ENCODE measurements at regions not wholly inside any gene's neighbourhood (a gene's known extent, or its start where the extent isn't known, plus 50 kb on each side); places are given as distances from the start of the nearest gene placed in this dataset.
"Not testable (repeated sequence)": the region's sequence is repeated elsewhere in the genome, so short reads cannot be mapped to it uniquely, and the experiment has no call there.

DNA sequence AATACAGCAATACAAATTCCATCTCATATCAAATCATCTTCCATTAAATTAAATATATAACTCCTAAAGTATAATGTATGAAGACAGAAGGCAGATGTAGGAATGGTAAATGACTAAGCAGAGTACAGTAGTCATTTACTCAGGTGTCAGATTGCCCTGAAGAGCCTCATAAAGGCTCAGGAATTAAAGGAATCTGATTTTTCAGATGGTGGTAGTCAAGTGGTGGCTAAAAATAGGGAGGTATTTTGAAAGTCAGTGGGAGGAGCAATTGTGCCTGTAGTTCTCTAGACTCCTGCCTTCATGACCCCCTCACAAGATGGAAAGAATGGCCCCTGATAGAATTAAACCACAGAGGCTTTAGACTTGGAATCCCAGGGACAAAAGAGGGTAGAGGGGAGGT, 142.7 kb upstream of the SYNPR start:
- Histone ChIP-seq H3K36me3 (replicated peaks; ENCODE audit: insufficient read depth, low read depth) (no peaks in the 10 kb centered on the region), H3K9me2 (replicated peaks; ENCODE audit: insufficient read depth) (no peaks in the 10 kb centered on the region), H2AFZ (no peak overlapping the region), H4K20me1 (ENCODE audit: insufficient read depth, poor library complexity, severe bottlenecking) (no peaks in the 10 kb centered on the region), H3K27me3 (no peaks in the 10 kb centered on the region), H3K9me3 (ENCODE audit: low read depth) (no peaks in the 10 kb centered on the region), H3K4me2 (no peak overlapping the region), H3K4me3 (no peak overlapping the region), H3K4me1 (ENCODE audit: insufficient read depth) (no peaks in the 10 kb centered on the region), H3K79me2 (no peaks in the 10 kb centered on the region), H3K27ac (no peak overlapping the region)
- TF ChIP-seq, protein P1, sequence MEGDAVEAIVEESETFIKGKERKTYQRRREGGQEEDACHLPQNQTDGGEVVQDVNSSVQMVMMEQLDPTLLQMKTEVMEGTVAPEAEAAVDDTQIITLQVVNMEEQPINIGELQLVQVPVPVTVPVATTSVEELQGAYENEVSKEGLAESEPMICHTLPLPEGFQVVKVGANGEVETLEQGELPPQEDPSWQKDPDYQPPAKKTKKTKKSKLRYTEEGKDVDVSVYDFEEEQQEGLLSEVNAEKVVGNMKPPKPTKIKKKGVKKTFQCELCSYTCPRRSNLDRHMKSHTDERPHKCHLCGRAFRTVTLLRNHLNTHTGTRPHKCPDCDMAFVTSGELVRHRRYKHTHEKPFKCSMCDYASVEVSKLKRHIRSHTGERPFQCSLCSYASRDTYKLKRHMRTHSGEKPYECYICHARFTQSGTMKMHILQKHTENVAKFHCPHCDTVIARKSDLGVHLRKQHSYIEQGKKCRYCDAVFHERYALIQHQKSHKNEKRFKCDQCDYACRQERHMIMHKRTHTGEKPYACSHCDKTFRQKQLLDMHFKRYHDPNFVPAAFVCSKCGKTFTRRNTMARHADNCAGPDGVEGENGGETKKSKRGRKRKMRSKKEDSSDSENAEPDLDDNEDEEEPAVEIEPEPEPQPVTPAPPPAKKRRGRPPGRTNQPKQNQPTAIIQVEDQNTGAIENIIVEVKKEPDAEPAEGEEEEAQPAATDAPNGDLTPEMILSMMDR (IDR thresholded peaks at IDR 0.05; ENCODE audit: poor library complexity): no peak
- TF ChIP-seq EZH2phosphoT487 (IDR thresholded peaks at IDR 0.05; ENCODE audit: low read depth, severe bottlenecking, unreplicated experiment): no peak
- TF ChIP-seq EZH2 (IDR thresholded peaks at IDR 0.05; ENCODE audit: borderline replicate concordance): no peak
- no peak for DNase-seq (ENCODE audit: low spot score)

DNA sequence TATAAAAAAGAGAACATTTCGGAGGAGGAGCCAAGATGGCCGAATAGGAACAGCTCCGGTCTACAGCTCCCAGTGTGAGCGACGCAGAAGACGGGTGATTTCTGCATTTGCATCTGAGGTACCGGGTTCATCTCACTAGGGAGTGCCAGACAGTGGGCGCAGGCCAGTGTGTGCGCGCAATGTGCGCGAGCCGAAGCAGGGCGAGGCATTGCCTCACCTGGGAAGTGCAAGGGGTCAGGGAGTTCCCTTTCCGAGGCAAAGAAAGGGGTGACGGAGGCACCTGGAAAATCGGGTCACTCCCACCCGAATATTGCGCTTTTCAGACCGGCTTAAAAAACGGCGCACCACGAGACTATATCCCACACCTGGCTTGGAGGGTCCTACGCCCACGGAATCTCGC, 141.9 kb upstream of the SYNPR start:
- DNase-seq (ENCODE audit: low spot score); H2AFZ ChIP-seq; H3K4me1 ChIP-seq (ENCODE audit: insufficient read depth); H3K27me3 ChIP-seq; H3K27ac ChIP-seq; H3K9me2 ChIP-seq (replicated peaks; ENCODE audit: insufficient read depth); H3K79me2 ChIP-seq; H3K4me2 ChIP-seq; H3K36me3 ChIP-seq (replicated peaks; ENCODE audit: insufficient read depth, low read depth); H3K4me3 ChIP-seq; H3K9me3 ChIP-seq (ENCODE audit: low read depth); H4K20me1 ChIP-seq (ENCODE audit: insufficient read depth, poor library complexity, severe bottlenecking): not testable (repeated sequence)
- WGBS (ENCODE audit: low lambda C conversion rate, missing lambda C conversion rate): 89% methylated on average over 23 of the region's 26 CpGs

DNA sequence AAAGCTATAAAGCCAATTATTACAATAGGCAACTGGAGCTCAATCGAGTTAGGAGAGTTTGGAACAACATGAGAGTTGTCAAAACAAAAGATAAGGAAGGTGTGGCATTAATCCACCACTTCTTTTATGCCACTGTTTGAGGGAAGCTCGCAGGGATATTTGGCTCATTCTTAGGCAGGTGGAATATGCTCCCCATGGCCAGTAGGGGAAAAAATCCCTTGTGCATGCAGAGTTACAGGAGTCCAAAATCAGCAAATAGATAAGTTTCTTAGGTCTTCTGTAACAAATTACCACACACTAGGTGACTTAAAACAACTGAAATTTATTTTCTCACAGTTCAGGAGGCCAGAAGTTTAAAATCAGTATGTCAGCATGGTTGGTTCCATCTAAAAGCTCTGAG, 135.4 kb upstream of the SYNPR start:
- DNase-seq (ENCODE audit: low spot score): no peak
- no peak overlapping the region for H3K4me2 ChIP-seq
- H3K9me3 ChIP-seq (ENCODE audit: low read depth): no peaks in the 10 kb centered on the region
- no peak overlapping the region for H3K27ac ChIP-seq
- no peaks in the 10 kb centered on the region for H3K27me3 ChIP-seq
- no peaks in the 10 kb centered on the region for H3K9me2 ChIP-seq (replicated peaks; ENCODE audit: insufficient read depth)
- H3K4me1 ChIP-seq (ENCODE audit: insufficient read depth): no peaks in the 10 kb centered on the region
- H4K20me1 ChIP-seq (ENCODE audit: insufficient read depth, poor library complexity, severe bottlenecking): no peaks in the 10 kb centered on the region
- 67% methylated on average over 2 of the region's 2 CpGs for WGBS (ENCODE audit: low lambda C conversion rate, missing lambda C conversion rate)
- TF ChIP-seq EZH2 (IDR thresholded peaks at IDR 0.05; ENCODE audit: borderline replicate concordance): no peak
- TF ChIP-seq, protein P1 (IDR thresholded peaks at IDR 0.05; ENCODE audit: poor library complexity): no peak
- TF ChIP-seq EZH2phosphoT487 (IDR thresholded peaks at IDR 0.05; ENCODE audit: low read depth, severe bottlenecking, unreplicated experiment): no peak
- no peak overlapping the region for H3K4me3 ChIP-seq
- H3K79me2 ChIP-seq: no peaks in the 10 kb centered on the region
- H2AFZ ChIP-seq: no peak overlapping the region
- no peaks in the 10 kb centered on the region for H3K36me3 ChIP-seq (replicated peaks; ENCODE audit: insufficient read depth, low read depth)

DNA sequence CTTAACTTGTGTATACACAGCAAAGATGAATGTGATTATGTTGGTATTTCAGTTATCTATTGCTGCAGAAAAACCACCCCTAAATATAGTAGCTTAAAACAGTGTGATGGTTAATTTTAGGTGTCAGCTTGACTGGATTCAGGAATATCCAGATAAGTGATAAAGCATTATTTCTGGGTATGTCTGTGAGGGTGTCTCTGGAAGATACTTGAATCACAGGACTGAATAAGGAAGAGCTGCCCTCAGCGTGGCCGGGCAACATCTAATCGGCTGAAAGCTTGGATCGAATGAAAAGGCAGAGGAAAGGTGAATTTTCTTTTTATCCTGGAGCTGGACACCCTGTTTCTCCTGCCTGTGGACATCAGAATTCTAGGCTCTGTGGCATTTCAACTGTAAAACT, 132.0 kb upstream of the SYNPR start:
- Histone ChIP-seq H2AFZ (no peak overlapping the region), H3K4me2 (no peak overlapping the region), H3K27me3 (no peaks in the 10 kb centered on the region), H3K36me3 (replicated peaks; ENCODE audit: insufficient read depth, low read depth) (no peaks in the 10 kb centered on the region), H3K9me3 (ENCODE audit: low read depth) (no peaks in the 10 kb centered on the region), H4K20me1 (ENCODE audit: insufficient read depth, poor library complexity, severe bottlenecking) (no peaks in the 10 kb centered on the region), H3K79me2 (no peaks in the 10 kb centered on the region), H3K9me2 (replicated peaks; ENCODE audit: insufficient read depth) (no peaks in the 10 kb centered on the region), H3K4me3 (no peak overlapping the region), H3K4me1 (ENCODE audit: insufficient read depth) (no peaks in the 10 kb centered on the region), H3K27ac (no peak overlapping the region)
- no peak for DNase-seq (ENCODE audit: low spot score)
- no peak for TF ChIP-seq EZH2phosphoT487 (IDR thresholded peaks at IDR 0.05; ENCODE audit: low read depth, severe bottlenecking, unreplicated experiment)
- TF ChIP-seq, protein P1 (IDR thresholded peaks at IDR 0.05; ENCODE audit: poor library complexity): no peak
- 92% methylated on average over 4 of the region's 4 CpGs for WGBS (ENCODE audit: low lambda C conversion rate, missing lambda C conversion rate)

Measured in hepatocyte (in vitro differentiated cells).